ENCODE measurements at regions not wholly inside any gene's neighbourhood (a gene's known extent, or its start where the extent isn't known, plus 50 kb on each side); places are given as distances from the start of the nearest gene placed in this dataset.
"Not testable (repeated sequence)": the region's sequence is repeated elsewhere in the genome, so short reads cannot be mapped to it uniquely, and the experiment has no call there.

GRCh38 chr3:10627884-10628572 is 122.6 kb upstream of the ATP2B2 start:
- no peak for DNase-seq (ENCODE audit: low spot score)

GRCh38 chr3:10628891-10629670 is 123.7 kb upstream of the ATP2B2 start:
- no peak for DNase-seq (ENCODE audit: low spot score)

- no peak for DNase-seq (ENCODE audit: low spot score)
These were observed 124.3 kb upstream of the ATP2B2 start for GRCh38 chr3:10629671-10630040.

GRCh38 chr3:10631224-10631623 is 125.8 kb upstream of the ATP2B2 start:
- DNase-seq (ENCODE audit: low spot score): no peak

GRCh38 chr3:10632125-10632524 is 126.7 kb upstream of the ATP2B2 start:
- DNase-seq (ENCODE audit: low spot score): no peak

- no peak for DNase-seq (ENCODE audit: low spot score)
These were observed 127.4 kb upstream of the ATP2B2 start for GRCh38 chr3:10632741-10633140.

GRCh38 chr3:10635446-10636076 is 130.2 kb upstream of the ATP2B2 start:
- no peak for DNase-seq (ENCODE audit: low spot score)

GRCh38 chr3:10637342-10637741 is 132.0 kb upstream of the ATP2B2 start:
- DNase-seq (ENCODE audit: low spot score): no peak

GRCh38 chr3:10638466-10638865 is 133.1 kb upstream of the ATP2B2 start:
- DNase-seq (ENCODE audit: low spot score): no peak

- DNase-seq (ENCODE audit: low spot score): no peak
These were observed 136.4 kb upstream of the ATP2B2 start for GRCh38 chr3:10641760-10642159.

- no peak for DNase-seq (ENCODE audit: low spot score)
These were observed 138.8 kb upstream of the ATP2B2 start for GRCh38 chr3:10644189-10644588.

- DNase-seq (ENCODE audit: low spot score): no peak
These were observed 140.4 kb upstream of the ATP2B2 start for GRCh38 chr3:10645800-10646199.

GRCh38 chr3:10646531-10647335 is 141.3 kb upstream of the ATP2B2 start:
- no peak for DNase-seq (ENCODE audit: low spot score)

- no peak for DNase-seq (ENCODE audit: low spot score)
These were observed 142.0 kb upstream of the ATP2B2 start for GRCh38 chr3:10647376-10647775.

GRCh38 chr3:10648181-10648580 is 142.8 kb upstream of the ATP2B2 start:
- DNase-seq (ENCODE audit: low spot score): no peak

GRCh38 chr3:10649463-10649862 is 144.1 kb upstream of the ATP2B2 start:
- DNase-seq (ENCODE audit: low spot score): not testable (repeated sequence)

GRCh38 chr3:10651506-10651905 is 146.1 kb upstream of the ATP2B2 start:
- no peak for DNase-seq (ENCODE audit: low spot score)

- no peak for DNase-seq (ENCODE audit: low spot score)
These were observed 147.9 kb upstream of the ATP2B2 start for GRCh38 chr3:10653241-10653640.

- no peak for DNase-seq (ENCODE audit: low spot score)
These were observed 148.7 kb upstream of the ATP2B2 start for GRCh38 chr3:10653866-10654611.

- no peak for DNase-seq (ENCODE audit: low spot score)
These were observed 149.7 kb upstream of the ATP2B2 start for GRCh38 chr3:10655105-10655504.

- DNase-seq (ENCODE audit: low spot score): not testable (repeated sequence)
These were observed 152.0 kb upstream of the ATP2B2 start for GRCh38 chr3:10657339-10657738.

- DNase-seq (ENCODE audit: low spot score): no peak
These were observed 150.4 kb upstream of the SLC6A11 start for GRCh38 chr3:10665592-10665991.

Measured in AG20443 (cell line).